NCI-H2171 treated with DMSO at 0.1 percent for 48 hours (cell line): ENCODE measurements at regions not wholly inside any gene's neighbourhood (a gene's known extent, or its start where the extent isn't known, plus 50 kb on each side); places are given as distances from the start of the nearest gene placed in this dataset.
"Not testable (repeated sequence)": the region's sequence is repeated elsewhere in the genome, so short reads cannot be mapped to it uniquely, and the experiment has no call there.

ENCODE experiments used
- DNase-seq: peaks from one replicate; lab custom pipeline; 2025; lab: John Stamatoyannopoulos, UW

DNA sequence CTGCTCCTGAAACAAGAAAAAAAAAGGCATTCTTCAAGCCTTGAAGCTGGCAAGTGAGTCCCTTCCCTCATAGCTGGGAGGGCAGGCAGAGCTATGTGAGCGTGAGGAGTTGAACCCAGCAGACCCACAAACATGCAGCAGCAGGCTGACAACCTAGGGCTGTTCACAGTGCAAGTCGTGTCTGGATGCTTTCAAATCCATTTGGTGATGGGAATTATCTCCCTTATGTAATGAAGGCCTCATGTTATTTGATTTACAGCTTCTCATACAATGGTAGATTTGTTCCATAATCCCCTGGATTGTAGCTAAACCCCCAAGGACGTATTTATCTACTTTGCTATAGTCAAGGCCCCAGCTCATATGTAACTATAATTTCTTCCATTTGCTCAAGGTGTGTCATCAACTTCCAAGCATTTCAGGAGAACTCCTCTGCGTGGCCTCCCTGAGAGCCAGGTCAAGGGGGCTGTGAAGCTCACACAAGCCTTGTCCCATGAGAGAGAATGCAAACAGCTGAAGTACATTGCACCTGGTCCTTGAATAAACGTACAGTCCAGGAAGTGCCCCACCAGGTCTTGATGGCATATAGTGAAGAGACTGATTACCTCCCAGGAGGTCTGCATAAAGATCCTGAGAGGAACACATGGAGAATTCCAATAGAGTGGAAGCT lies 124.8 kb upstream of the SLC1A3 start:
- DNase-seq = no peak

DNA sequence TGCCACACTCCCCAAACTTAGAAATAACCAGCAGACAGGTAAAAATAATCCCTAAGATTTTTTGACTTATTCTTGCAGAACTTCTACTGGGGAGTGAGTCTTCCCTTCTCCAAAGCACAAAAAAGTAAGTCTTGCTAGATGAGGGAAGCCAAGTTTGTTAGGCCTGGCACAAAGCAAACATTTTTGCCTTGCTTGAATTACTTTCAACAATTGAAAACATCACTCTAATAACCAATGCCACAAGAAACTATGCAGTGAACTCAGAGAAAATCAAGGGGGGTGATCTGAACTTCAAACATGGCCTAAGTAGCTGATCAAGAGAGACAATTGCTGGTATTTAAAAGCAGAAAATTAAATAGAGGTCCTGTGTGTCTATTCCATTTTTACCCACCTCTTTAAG lies 123.6 kb upstream of the SLC1A3 start:
- no peak for DNase-seq

- DNase-seq = no peak
Observed at GRCh38 chr5:36489505-36489904, 116.9 kb upstream of the SLC1A3 start.

- DNase-seq = no peak
Observed at GRCh38 chr5:36491856-36492255, 114.5 kb upstream of the SLC1A3 start.

DNA sequence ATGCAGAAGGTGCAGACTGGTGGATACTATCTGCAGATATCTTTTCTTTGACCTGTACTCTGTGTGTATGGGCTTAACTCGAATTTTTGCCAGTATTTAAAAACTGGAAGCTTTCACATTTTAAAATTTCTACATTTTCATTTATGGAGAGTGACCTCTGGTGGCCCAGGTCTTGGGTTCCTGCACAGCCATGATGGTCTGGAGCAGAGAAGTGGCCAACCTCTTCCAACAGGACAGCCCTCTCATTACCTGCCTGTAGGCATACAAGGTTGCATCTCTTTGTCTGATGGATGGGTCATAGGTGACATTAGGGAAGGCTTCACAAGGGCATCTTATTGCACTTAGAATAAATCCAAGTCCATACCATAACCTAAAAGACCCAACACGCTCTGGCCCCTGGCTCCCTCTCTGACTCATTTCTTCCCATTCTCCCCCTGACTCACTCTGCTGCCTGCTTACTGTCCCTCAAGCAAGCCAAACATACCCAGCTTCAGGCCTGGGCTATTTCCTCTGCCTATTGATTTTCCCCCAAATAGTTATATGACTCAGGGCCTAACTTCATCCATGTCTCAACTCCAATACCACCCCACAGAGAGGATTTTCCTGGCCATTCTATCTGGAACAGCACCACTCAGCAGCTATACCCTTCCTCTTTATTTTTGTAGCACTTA lies 113.3 kb upstream of the SLC1A3 start:
- DNase-seq = no peak

DNA sequence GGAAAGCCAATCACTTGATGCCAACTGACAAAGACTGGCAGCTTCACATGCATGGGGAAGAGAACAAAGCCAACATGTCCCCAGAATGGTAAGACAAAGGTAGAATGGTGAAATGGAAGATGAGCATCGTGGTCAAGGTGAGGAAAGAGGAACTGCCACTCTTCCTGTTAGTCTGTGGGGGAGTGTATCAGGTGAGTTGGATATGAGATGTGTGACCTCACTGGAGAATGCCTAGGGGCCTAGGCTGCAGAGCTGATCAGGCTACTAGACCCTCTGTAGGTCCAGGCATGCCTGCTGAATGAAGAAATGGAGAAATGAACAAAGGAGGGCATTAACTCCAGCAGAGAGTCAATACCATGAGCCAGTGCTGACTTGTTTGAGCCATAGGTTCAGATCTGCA lies 112.4 kb upstream of the SLC1A3 start:
- DNase-seq = no peak

DNA sequence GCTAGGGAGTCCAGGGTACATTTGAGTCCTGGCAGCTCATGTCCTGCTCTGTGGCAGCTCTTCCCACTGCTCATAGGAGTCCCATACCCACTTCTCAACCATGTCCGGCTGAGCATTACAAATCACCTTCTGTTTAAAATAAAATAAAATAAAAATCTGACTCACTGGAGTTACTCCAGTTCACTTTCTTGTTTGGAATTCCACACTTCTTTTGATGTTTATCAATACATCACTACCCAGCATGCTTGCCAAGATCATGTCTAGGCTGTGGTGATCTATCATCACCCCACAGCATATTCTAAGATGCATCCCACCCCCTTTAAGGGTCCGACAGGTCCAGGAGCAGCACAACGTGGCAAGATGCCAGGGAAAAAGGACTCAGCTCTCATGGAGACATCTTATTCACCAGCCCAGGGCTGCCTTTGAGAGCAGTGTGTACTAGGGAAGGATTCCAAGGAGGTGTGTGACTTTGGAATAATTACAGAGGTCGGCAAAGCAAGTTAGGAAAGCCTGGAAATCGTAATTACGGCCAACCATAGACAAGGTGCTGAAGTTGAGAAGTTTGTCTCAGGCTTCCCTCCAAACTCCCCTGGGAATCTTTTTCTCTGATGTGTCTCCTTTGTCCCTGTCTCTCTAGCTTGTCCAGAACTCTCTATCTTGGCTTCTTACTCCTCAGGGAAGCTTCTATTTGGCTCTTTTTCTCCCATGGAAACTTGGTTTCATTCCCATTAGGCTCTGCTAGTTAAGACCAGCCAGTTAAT lies 111.4 kb upstream of the SLC1A3 start:
- no peak for DNase-seq

DNA sequence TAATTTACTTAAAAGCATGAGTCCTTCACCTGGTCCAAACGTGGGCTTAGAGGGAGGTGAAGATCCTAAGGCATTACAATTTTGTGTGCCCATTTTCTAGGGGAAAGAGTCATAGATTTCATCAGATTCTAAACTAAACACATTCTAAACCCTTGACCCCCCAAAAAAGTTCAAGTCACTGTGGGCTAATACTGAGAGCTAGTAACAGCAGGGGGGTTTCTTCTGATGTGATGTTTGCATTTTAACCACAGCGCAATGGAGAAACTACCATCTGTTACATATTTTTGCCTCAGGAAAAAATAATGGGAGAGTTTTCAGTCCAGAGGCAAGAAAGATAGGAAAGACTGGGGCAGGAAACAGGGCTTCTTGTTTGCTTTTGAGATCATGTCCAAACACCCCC lies 110.8 kb upstream of the SLC1A3 start:
- DNase-seq = peak; percentile 7

DNA sequence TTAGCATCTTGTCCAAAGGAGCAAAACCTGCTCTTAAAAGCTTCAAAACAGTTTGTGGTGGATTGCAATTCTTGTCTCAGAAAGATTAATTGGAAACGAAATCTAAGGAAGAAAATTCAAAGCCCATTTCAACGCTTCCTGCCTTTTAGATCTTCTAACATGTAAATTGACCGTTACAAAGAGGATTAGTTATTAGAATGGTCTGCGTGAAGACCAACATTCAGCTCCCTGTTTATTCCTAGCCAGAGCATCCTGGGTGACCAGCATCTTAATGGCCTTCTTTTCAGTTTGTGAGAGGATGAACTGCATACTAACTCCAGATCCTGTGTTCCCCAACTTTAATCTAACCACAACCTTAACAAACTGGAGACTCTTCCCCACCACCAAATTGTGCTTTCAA lies 109.9 kb upstream of the SLC1A3 start:
- DNase-seq = no peak

DNA sequence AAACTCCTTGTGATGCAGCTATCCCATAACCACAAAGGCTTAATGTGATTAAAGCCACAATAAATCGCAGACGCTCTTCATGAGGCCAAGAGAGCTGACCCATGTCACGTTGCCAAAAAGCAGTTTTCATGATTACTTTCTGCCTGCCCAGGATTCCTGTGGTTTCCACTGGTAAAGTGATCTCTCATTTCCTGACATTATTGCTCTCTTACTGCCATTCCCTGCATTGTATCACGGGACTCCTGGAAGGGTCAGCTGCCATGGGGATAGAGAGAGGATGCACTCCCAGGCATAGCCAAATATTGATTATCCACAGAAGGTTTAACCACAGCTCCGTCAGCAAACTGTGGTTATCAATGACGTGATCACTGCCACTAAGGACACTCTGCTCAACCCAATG lies 103.8 kb upstream of the SLC1A3 start:
- DNase-seq = no peak

DNA sequence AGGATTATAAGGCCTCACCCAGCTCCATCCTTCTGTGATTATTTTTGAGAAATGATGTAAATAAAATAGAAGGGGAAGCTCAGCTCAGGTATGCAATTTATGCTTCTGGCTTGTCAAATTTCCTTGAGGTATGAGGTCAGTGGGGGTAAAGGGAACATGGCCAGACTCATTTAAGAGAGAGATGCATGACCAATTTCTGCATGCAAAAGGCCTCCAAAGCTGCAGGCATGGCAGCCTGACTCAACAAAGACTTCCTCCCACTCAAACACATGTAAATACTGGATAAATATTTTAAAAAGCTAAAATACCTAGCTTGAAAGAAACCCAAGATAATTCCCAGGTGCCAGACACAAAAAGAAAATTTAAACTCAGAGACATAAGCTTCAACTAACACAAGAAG lies 101.4 kb upstream of the SLC1A3 start:
- DNase-seq = no peak

GRCh38 chr5:36507332-36507952 lies 99.0 kb upstream of the SLC1A3 start:
- peak; percentile 58 for DNase-seq

DNA sequence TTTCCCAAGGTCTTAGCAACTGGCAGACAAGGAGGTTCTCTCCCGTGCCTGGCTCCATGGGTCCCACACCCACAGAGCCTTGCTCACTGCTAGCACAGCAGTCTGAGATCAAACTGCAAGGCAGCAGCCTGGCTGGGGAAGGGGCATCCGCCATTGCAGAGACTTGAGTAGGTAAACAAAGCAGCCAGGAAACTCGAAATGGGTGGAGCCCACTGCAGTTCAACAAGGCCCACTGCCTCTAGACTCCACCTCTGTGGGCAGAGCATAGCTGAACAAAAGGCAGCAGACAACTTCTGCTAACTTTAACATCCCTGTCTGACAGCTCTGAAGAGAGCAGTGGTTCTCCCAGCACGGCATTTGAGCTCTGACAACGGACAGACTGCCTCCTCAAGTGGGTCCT lies 98.1 kb upstream of the SLC1A3 start:
- not testable (repeated sequence) for DNase-seq

GRCh38 chr5:36513647-36514046 lies 92.8 kb upstream of the SLC1A3 start:
- DNase-seq = not testable (repeated sequence)

DNA sequence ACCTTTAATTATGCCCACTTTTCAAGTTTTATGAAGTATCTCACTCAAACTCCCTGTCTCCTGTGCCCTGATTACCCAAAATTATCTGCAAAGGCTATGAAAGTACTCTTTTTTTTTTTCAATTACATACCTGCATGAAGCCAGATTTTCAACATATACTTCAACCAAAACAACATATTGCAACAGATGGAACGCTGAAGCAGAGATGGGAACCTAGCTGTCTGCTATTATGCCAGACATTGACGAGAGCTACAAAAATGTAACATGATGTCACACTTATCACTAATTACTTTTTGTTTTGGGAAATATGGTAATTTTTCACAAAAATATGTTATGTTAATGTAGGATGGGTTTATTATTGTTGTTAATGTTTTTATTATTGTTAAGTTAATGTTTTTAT lies 86.5 kb upstream of the SLC1A3 start:
- DNase-seq = peak; percentile 5

GRCh38 chr5:36521219-36521618 lies 85.2 kb upstream of the SLC1A3 start:
- DNase-seq = no peak

- DNase-seq = no peak
Observed at GRCh38 chr5:36521838-36522745, 84.3 kb upstream of the SLC1A3 start.

DNA sequence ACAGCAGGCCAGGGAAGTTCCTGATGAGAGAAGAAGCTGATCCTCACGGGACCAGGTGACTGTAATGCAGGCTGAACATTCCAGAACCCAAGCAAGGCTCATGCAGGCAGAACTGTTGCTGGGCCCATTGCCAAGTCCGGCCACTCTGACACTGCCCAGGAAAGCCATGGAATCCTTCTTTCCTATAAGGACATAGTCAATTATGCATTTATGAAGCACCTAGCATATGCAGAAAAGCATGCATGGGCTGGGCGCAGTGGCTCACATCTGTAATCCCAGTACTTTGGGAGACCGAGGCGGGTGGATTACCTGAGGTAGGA lies 83.7 kb upstream of the SLC1A3 start:
- no peak for DNase-seq

GRCh38 chr5:36523450-36523849 lies 83.0 kb upstream of the SLC1A3 start:
- no peak for DNase-seq

GRCh38 chr5:36523926-36524325 lies 82.5 kb upstream of the SLC1A3 start:
- DNase-seq = no peak

- DNase-seq = no peak
Observed at GRCh38 chr5:36526537-36526936, 79.9 kb upstream of the SLC1A3 start.

- no peak for DNase-seq
Observed at GRCh38 chr5:36528588-36528987, 77.8 kb upstream of the SLC1A3 start.
